Stimulated activated CD8-positive, alpha-beta memory T cell treated with anti-CD3 and anti-CD28 coated beads, Interleukin-4, amount 100 ng/mL, for 48 hours (primary cell): ENCODE measurements at regions not wholly inside any gene's neighbourhood (a gene's known extent, or its start where the extent isn't known, plus 50 kb on each side); places are given as distances from the start of the nearest gene placed in this dataset.

Experiments
- DNase-seq: peaks from one replicate; pipeline ENCODE4 v3.0.0-alpha.2; 2020

GRCh38 chrX:155679715-155680114, 67.0 kb upstream of the TMLHE start:
- DNase-seq = no peak

- no peak for DNase-seq
Observed at GRCh38 chrX:155673338-155673737, 60.6 kb upstream of the TMLHE start.

DNA sequence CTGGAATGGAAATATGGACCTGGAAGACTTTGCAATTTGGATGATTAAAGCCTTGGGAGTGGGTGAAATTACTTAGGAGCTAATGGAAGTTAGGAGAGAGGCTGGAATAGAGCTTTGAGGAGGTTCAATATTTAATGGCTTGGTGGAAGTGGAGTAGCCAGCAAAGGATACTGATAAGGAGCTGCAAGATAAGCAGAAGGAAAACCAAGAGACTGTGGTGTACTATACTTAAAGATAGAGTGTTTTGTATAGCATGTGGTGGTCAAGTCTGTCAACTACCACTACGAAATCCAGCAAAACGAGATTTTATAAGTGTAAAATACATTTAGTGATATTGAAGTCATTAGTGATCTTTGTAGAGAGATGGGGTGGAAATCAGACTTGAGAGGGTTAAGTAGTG, 54.0 kb upstream of the TMLHE start:
- DNase-seq = no peak
